GM23338 (cell line): ENCODE measurements at regions not wholly inside any gene's neighbourhood (a gene's known extent, or its start where the extent isn't known, plus 50 kb on each side); places are given as distances from the start of the nearest gene placed in this dataset.

Source experiments
- ATAC-seq: fragments of 200-7000 bp; cut with Tn5 transposase; 3 replicates; pipeline ENCODE4 v1.9.1; 2020
- DNase-seq: peaks from one replicate; pipeline ENCODE4 v3.0.0-alpha.2; 2015; ENCODE audit warnings: low spot score
- H2AFZ ChIP-seq: fragments of 200-600 bp; sonication (generic); 2 replicates; pipeline ENCODE4 v1.8.0; 2016; ENCODE audit warnings: antibody characterized with exemption, mild to moderate bottlenecking, moderate library complexity
- H3F3A ChIP-seq: fragments of 200-600 bp; sonication (generic); replicated peaks from 2 replicates; pipeline ENCODE4 v1.8.0; 2017; ENCODE audit warnings: antibody characterized with exemption, mixed run types, low read depth
- H3K27ac ChIP-seq: fragments of 200-600 bp; sonication (generic); 2 replicates; pipeline ENCODE4 v1.6.1; 2016; ENCODE audit warnings: low read depth
- H3K27me3 ChIP-seq: fragments of 200-600 bp; sonication (generic); 2 replicates; pipeline ENCODE4 v1.8.0; 2016; ENCODE audit warnings: mild to moderate bottlenecking, mixed run types, moderate library complexity; ENCODE audit not compliant: insufficient read depth
- H3K36me3 ChIP-seq: fragments of 200-600 bp; sonication (generic); 2 replicates; pipeline ENCODE4 v1.8.0; 2016; ENCODE audit warnings: mild to moderate bottlenecking; ENCODE audit not compliant: insufficient read depth
- H3K4me1 ChIP-seq: fragments of 200-600 bp; sonication (generic); 2 replicates; pipeline ENCODE4 v1.8.0; 2016; ENCODE audit warnings: mild to moderate bottlenecking, moderate library complexity; ENCODE audit not compliant: insufficient read depth
- H3K4me2 ChIP-seq: fragments of 200-600 bp; sonication (generic); 2 replicates; pipeline ENCODE4 v1.7.1; 2017; ENCODE audit warnings: mixed run types
- H3K4me3 ChIP-seq: fragments of 200-600 bp; sonication (generic); 2 replicates; pipeline ENCODE4 v1.6.1; 2016; ENCODE audit warnings: mixed run types
- H3K79me2 ChIP-seq: fragments of 200-600 bp; sonication (generic); replicated peaks from 2 replicates; pipeline ENCODE4 v1.8.0; 2017; ENCODE audit warnings: mild to moderate bottlenecking; ENCODE audit not compliant: insufficient read depth
- H3K9me2 ChIP-seq: fragments of 200-600 bp; sonication (generic); 2 replicates; pipeline ENCODE4 v1.8.0; 2017; ENCODE audit not compliant: insufficient read depth
- H4K20me1 ChIP-seq: fragments of 200-600 bp; sonication (generic); replicated peaks from 2 replicates; pipeline ENCODE4 v1.8.0; 2017; ENCODE audit warnings: mild to moderate bottlenecking; ENCODE audit not compliant: insufficient read depth
- H3K27ac Mint-ChIP-seq: 2 replicates; pipeline ENCODE4 v1.8.0; 2020; ENCODE audit warnings: inconsistent platforms, mild to moderate bottlenecking, moderate library complexity, mixed read lengths
- H3K27me3 Mint-ChIP-seq: 3 replicates; pipeline ENCODE4 v1.8.0; 2022; ENCODE audit warnings: low read depth, mild to moderate bottlenecking, moderate library complexity, mixed read lengths, inconsistent platforms; ENCODE audit not compliant: insufficient read depth, poor library complexity
- H3K36me3 Mint-ChIP-seq: 3 replicates; pipeline ENCODE4 v1.8.0; 2021; ENCODE audit warnings: low read depth, mild to moderate bottlenecking, inconsistent platforms, moderate library complexity, mixed read lengths
- H3K4me1 Mint-ChIP-seq: 3 replicates; pipeline ENCODE4 v1.8.0; 2020; ENCODE audit warnings: mild to moderate bottlenecking, inconsistent platforms, mixed read lengths
- H3K4me3 Mint-ChIP-seq: 3 replicates; pipeline ENCODE4 v1.8.0; 2021; ENCODE audit warnings: moderate library complexity, mild to moderate bottlenecking, inconsistent platforms, mixed read lengths
- H3K9me3 Mint-ChIP-seq: 3 replicates; pipeline ENCODE4 v1.8.0; 2020; ENCODE audit warnings: moderate library complexity, mild to moderate bottlenecking, inconsistent platforms, mixed read lengths
- CREB1 ChIP-seq: fragments of 250-450 bp; sonication (Bioruptor Pico); IDR thresholded peaks from 2 replicates; pipeline ENCODE4 v1.5.0; 2020; ENCODE audit warnings: low read depth, mild to moderate bottlenecking, moderate library complexity
- CTCF ChIP-seq, 2 experiments: fragments of 200-600 bp in 1 of 2; sonication (generic) in 1 of 2; conservative IDR thresholded peaks; 2 replicates each; pipeline versions ENCODE4 v1.5.1 to v1.6.1; 2016 to 2017; ENCODE audit warnings: antibody characterized with exemption in 2 of 2, low read depth in 2 of 2, mild to moderate bottlenecking in 2 of 2, moderate library complexity in 1 of 2
- ETS1 ChIP-seq: IDR thresholded peaks from 2 replicates; pipeline ENCODE4 v1.6.1; 2016; ENCODE audit warnings: antibody characterized with exemption
- EZH2 ChIP-seq: fragments of 200-600 bp; sonication (generic); IDR thresholded peaks from one replicate; pipeline ENCODE4 v1.8.0; 2017; ENCODE audit warnings: antibody characterized with exemption, mild to moderate bottlenecking, low read depth; ENCODE audit not compliant: unreplicated experiment
- EZH2phosphoT487 ChIP-seq: fragments of 200-600 bp; sonication (generic); IDR thresholded peaks from one replicate; pipeline ENCODE4 v1.8.1; 2018; ENCODE audit warnings: antibody characterized with exemption; ENCODE audit not compliant: unreplicated experiment
- JUNB ChIP-seq: IDR thresholded peaks from one replicate; pipeline ENCODE4 v1.6.1; 2016; ENCODE audit warnings: antibody characterized with exemption; ENCODE audit not compliant: unreplicated experiment
- NANOG ChIP-seq: IDR thresholded peaks from 2 replicates; pipeline ENCODE4 v1.6.1; 2016; ENCODE audit warnings: antibody characterized with exemption, borderline replicate concordance
- POLR2AphosphoS5 ChIP-seq: IDR thresholded peaks from 2 replicates; pipeline ENCODE4 v1.6.1; 2016; ENCODE audit warnings: antibody characterized with exemption, low read depth
- REST ChIP-seq: IDR thresholded peaks from one replicate; pipeline ENCODE4 v1.6.1; 2018; ENCODE audit warnings: antibody characterized with exemption; ENCODE audit not compliant: unreplicated experiment
- STAT1 ChIP-seq: IDR thresholded peaks from one replicate; pipeline ENCODE4 v1.6.1; 2016; ENCODE audit warnings: antibody characterized with exemption; ENCODE audit not compliant: unreplicated experiment
- ZNF114 ChIP-seq: fragments of 250-450 bp; sonication (Bioruptor Pico); IDR thresholded peaks from 2 replicates; pipeline ENCODE4 v1.5.0; 2020; ENCODE audit warnings: mild to moderate bottlenecking, moderate library complexity
- ZNF331 ChIP-seq: fragments of 250-450 bp; sonication (Bioruptor Pico); IDR thresholded peaks from 2 replicates; pipeline ENCODE4 v1.5.0; 2020; ENCODE audit warnings: low read depth, mild to moderate bottlenecking, moderate library complexity
- ZNF462 ChIP-seq: fragments of 250-450 bp; sonication (Bioruptor Pico); IDR thresholded peaks from 2 replicates; pipeline ENCODE4 v1.5.0; 2020; ENCODE audit warnings: mild to moderate bottlenecking, moderate library complexity

GRCh38 chr1:105865546-105865945 is 1190.9 kb upstream of the PRMT6 start:
- H3K4me1 ChIP-seq, result no peaks in the 10 kb centered on the region
- no peaks in the 10 kb centered on the region for H3F3A ChIP-seq
- H3K27me3 ChIP-seq, result no peaks in the 10 kb centered on the region
- H3K27ac ChIP-seq, result no peak overlapping the region
- H3K4me3 ChIP-seq, result no peak overlapping the region
- Mint-ChIP-seq H3K36me3 (peaks cover 6% of the 10 kb centered on the region; the same call in 1 of the 3 replicates), H3K4me1 (peaks cover 3% of the 10 kb centered on the region; the same call in 2 of the 3 replicates), H3K27me3 (no peaks in the 10 kb centered on the region), H3K27ac (peak overlapping the region; percentile 1; the same call in 1 of the 2 replicates), H3K4me3 (no peak overlapping the region), H3K9me3 (peaks cover 8% of the 10 kb centered on the region; the same call in 2 of the 3 replicates)
- H2AFZ ChIP-seq, result no peak overlapping the region
- H3K36me3 ChIP-seq, result no peaks in the 10 kb centered on the region
- peaks cover 4% of the 10 kb centered on the region; the same call in 1 of the 2 replicates for H3K9me2 ChIP-seq
- H4K20me1 ChIP-seq, result no peaks in the 10 kb centered on the region
- TF ChIP-seq REST (no peak), JUNB (no peak), POLR2AphosphoS5 (no peak), STAT1 (no peak), CTCF (conservative IDR thresholded peaks at IDR 0.05; ENCODE audit: low read depth in 2 of 2) (no peak), EZH2 (no peak), CREB1 (CRISPR knock-in tag) (no peak), NANOG (no peak), ZNF114 (CRISPR knock-in tag) (no peak), ZNF331 (CRISPR knock-in tag) (no peak), ZNF462 (CRISPR knock-in tag) (no peak), ETS1 (no peak), EZH2phosphoT487 (no peak)
- no peaks in the 10 kb centered on the region for H3K79me2 ChIP-seq
- no peak overlapping the region for H3K4me2 ChIP-seq
- ATAC-seq, result no peak
- DNase-seq, result no peak
